ENCODE measurements at regions not wholly inside any gene's neighbourhood (a gene's known extent, or its start where the extent isn't known, plus 50 kb on each side); places are given as distances from the start of the nearest gene placed in this dataset.
"Not testable (repeated sequence)": the region's sequence is repeated elsewhere in the genome, so short reads cannot be mapped to it uniquely, and the experiment has no call there.

DNA sequence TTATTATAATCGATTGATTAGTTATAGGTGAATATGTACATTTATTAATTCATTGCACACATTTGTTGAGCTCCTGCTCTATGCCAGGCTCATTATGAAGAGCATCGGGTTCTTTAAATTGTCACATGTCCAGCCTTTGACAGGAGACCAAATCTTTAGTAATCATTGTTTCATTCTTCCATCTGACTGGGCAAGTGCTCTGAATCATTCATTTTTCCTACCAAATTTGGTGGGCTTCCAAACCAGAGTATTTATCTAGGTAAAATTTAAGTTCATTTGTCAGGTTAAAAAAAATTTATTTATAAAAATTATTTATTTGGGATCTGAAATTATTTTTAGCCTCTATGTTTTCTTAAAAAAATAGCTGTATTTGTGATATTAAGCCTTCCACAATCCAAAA lies 404.9 kb upstream of the MMS22L start:
- DNase-seq (ENCODE audit: low read depth in 2 of 2), result no peak

DNA sequence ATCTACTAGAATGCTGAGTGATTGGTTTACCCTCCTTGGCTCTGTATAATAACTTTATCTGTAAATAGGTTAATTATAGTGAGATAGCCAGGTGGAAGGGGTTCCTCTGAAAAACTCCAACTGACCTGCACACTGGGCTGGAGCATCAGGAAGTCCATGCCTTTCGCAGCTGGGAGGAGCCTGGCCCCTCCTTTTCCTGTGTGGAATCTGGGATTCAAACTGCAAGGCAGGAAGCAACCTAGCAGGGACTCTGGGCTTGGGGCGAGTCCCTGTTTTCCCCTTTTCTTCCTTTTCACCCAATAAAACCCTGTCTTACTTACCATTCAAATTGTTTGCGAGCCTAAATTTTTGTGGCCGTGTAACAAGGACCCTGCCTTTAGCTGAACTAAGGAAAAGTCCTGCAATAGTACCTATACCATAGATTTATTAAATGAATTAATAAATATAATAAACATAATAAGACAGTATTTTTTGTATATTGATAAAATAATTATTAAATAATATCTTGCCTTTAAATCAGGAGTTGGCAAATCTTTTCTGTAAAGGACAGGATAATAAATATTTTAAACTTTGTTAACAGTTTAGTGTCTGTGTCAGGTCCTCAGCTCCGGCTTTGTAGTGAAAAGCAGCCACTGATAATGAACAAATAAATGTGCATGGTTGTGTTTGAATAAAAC lies 406.2 kb upstream of the MMS22L start:
- no peak for DNase-seq (ENCODE audit: low read depth in 2 of 2)

DNA sequence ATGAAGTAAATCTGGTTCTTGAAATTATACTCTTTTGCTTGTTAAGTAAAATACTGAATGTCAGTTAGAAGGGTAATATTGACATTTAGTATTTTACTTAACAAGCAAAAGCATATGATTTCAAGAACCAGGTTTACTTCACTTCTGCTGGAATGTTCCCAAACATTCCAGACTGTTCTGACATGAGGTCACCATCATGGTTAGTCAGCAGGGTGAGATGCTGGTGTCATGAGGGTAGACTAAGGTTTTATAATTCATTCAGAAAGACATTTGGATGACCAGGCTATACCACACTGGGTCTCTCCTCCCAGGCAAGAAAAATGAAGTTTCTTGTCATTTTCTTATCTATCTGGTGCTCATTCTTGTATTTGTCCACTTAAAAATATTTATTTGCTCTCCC lies 414.4 kb upstream of the MMS22L start:
- no peak for DNase-seq (ENCODE audit: low read depth in 2 of 2)

DNA sequence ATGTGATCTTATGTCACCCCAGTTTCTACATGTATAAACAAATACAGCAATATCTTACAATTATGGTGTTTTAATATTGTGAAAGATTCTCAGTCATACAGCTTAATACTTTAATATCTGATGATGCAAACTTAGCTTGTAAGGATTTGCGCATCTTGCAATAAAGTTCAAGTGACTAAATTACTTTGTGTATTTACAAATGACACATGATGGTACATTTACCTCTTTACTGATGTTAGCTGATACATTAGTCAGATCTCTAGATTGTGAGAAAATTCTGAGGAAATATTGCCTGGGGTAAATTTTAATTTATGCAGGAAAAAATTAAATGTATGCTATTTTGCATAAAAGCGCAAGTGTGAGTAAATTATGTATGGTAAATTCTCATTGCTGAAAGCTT lies 418.8 kb upstream of the MMS22L start:
- no peak for DNase-seq (ENCODE audit: low read depth in 2 of 2)

DNA sequence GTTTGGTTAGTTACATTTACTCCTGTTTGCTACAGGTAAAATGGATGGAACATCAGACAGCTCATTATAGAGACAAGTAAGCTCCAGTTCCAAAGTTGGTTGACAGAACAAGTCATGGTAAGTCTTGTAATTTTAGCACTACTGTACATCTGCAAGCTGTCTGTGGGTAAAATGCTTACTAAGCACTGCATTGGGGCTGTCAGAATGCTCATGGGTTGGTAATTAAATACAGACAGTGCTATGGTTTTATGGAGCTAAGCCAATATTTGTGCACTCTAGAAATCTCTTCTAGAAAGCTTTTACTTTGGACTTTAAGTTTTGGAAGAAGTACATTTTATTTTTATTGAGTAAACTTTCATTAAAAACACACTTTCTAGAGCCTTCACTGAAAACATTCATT lies 419.2 kb upstream of the MMS22L start:
- no peak for DNase-seq (ENCODE audit: low read depth in 2 of 2)

DNA sequence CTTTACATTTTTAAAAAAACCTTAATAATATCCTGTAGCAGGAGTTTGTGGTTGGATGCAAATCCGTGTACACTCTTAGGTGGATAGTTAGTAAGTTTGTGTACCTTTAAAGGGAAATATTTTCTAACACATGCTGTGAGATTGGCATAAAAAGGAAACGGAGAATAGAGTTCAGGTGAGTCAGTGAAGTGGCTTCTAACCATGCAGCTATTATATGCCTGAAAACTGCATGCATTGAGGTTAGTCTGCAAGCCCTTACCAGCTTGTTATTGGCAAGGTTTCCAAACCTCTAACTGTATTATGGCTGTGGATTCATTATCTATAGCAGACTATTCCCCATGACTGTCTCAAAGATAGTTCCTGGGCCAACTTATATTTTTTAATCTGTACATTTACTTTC lies 420.6 kb upstream of the MMS22L start:
- DNase-seq (ENCODE audit: low read depth in 2 of 2), result no peak

DNA sequence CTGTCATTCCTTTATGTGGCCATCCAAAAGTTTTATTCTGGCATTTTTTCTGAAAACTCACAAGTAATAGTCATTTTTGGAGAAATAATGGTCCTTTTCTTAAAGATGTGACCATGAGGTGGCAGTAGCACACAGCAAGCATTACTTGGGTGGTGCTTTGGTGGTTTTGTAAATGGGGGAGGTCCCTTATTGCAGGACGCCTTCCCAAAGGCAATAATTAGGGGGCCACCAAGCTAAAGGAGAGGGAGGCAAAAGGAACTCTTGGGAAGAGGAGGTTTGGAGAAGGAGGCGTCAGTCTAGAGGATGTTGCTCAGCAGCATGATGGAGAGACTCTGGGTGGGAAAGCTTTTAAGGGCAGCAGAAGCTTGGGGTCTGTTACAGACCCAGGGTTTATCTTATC lies 422.6 kb upstream of the MMS22L start:
- DNase-seq (ENCODE audit: low read depth in 2 of 2), result no peak

DNA sequence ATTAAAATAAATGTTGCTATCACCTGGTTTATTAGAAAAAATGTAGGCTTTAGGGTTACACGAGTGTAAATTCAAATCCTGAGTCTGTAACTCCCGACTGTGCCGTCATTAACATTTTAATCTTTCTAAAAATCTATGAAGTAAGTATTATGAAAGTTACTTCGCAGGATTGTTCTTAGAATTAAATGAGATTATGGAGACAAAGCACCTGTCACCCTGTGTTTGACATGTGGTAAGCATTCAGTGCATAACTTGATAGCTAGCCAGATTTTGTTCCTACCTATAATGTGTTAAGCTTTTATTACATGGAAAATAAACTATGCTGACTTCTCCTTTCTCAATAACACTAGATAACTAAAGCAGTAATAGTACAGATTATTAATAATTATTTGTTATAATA lies 429.7 kb upstream of the MMS22L start:
- no peak for DNase-seq (ENCODE audit: low read depth in 2 of 2)

DNA sequence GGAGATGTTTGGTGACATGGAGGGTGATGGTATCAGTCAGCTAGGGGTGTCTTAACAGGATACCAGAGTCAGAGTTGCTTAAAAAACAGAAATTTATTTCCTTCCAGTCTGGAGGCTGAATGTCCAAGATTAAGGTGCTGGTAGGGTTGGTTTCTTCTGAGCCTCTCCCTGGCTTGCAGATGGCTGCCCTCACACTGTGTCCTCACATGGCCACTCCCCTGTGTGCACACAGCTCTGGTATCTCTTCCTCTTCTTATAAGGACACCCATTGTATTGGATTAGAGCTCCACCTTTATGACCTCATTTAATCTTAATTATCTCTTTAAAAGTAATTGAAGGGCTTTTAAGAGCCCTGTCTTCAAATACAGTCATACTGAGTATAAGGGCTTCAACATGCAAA lies 431.8 kb upstream of the MMS22L start:
- no peak for DNase-seq (ENCODE audit: low read depth in 2 of 2)

DNA sequence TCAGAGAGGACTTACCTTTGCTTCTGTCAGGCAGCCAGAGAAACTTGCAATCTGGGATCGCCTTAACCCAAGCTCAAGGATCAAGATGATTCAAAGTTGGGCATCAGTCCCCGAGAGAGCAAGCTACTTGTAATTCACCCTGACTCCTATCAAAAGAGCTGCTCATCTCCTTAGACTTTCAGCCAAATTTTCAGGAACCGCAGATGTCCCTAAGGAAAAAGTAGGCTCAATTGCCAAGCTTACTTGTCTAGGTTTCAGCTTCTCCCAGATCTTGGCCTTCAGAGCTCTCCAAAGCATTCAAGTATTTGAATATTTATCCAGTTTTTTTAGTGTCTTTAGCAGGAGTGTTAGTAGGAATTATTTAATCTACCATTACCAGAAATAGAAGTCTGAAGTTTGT lies 434.1 kb upstream of the MMS22L start:
- DNase-seq (ENCODE audit: low read depth in 2 of 2), result no peak

DNA sequence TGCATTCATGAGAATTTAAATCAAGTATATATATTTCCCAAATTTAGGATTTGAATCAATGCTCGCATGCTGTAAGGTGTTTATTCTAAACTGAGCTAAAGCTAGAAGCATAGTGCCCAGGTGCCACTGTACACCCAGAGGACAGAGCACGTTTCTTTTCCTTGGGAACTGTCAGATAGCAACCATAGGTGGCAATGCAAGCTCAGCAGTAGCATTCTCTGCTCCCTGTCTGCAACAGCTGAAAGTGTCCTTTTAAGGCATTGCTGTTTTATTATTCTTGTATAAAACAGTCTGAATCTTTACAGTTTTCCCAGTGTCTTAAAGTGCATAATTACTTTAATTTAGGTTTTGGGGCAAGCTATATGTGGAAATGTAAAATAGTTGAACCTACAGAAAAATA lies 443.4 kb upstream of the MMS22L start:
- no peak for DNase-seq (ENCODE audit: low read depth in 2 of 2)

DNA sequence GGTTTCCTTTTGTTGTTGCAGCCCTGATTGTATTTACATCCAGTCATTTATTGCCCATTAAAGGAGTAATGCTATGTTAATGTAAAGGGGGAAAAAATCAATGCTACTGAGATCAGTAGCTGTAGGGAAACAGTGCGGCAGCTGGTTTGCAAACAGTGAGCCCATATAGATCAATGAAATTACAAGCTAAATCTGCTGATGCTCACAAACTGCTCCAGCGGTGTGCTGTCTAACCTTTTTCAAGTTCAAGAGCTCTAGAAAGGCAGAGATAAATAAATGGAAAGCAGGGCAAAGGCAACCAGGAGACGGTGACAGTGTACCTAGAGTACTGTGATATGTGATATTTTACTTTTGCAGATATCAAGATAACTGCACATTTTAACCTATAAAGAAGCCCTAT lies 449.0 kb upstream of the MMS22L start:
- DNase-seq (ENCODE audit: low read depth in 2 of 2), result no peak

DNA sequence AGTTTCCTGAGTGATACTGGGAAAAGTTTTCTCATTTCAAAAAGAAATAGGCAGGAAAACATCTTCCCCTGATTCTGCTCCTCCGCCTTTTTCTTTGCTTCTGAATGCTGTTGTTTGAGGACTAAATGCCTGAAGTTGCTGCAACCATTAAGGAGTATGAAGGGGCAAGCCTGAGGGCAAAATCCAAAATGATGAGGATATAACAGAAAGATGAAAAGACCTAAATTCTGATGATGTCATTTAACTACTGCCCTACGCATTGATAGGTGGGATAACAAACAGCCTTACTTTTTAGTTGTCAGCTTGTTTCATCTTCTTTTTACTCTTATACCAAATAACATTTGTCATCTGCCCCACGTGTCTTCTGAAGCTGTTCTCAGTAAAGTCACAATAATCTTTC lies 474.6 kb upstream of the MMS22L start:
- no peak for DNase-seq (ENCODE audit: low read depth in 2 of 2)

DNA sequence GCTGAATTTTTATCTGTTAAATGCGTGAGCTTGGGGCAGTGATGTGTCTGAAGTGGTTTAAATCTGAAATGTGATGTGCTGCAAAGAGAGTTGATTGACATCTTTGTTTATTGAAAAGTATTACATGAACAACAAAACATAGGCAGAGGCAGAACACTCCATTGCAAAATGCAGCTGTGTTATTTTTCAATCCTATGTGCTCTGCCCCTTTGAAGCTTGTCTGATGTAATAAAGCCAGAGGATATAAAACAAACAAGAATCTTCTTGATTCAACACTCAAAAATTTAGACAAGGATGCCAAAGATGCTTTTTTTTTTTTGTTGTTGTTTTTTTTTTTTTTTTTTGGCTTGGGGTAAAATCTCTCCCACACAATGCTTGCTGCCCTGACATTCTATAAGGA lies 482.4 kb upstream of the MMS22L start:
- DNase-seq (ENCODE audit: low read depth in 2 of 2), result no peak

DNA sequence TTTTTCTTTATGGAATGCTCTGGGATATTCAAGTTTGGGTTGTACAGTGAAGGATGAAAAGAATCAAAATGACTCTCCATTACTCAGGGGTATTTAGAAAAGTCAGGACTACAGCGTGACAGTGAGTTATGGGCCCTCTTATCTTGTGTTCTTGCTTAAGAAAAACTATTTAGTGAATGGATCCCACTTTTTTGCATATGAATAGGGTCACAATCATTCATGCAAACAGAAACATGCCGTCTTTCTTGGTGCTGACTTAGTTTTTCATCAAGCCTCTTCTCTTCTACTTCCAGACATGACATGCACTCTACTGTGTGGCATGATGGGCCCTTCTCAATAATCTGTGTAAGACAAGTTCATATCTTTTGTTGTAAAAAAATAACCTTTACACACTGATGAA lies 488.4 kb upstream of the MMS22L start:
- no peak for DNase-seq (ENCODE audit: low read depth in 2 of 2)

DNA sequence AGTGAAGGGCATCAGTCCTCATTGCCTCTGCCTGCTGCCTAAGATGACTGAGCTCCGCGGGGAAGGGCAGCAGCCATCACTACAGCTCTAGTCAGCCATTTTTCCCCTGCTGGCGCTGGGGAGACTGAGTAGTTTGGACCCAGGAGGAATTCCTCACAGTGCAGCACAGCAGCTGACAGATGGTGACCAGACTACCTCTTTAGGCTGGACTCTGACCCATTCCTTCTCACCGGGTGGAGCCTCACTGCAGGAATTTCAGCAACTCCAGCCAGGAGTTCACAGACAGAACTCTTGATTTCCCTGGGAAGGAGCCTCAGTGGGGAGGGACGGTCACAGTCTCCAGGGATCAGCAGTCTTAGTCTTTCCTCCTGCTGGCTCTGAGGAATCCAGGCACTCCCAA lies 492.0 kb upstream of the MMS22L start:
- DNase-seq (ENCODE audit: low read depth in 2 of 2), result no peak

DNA sequence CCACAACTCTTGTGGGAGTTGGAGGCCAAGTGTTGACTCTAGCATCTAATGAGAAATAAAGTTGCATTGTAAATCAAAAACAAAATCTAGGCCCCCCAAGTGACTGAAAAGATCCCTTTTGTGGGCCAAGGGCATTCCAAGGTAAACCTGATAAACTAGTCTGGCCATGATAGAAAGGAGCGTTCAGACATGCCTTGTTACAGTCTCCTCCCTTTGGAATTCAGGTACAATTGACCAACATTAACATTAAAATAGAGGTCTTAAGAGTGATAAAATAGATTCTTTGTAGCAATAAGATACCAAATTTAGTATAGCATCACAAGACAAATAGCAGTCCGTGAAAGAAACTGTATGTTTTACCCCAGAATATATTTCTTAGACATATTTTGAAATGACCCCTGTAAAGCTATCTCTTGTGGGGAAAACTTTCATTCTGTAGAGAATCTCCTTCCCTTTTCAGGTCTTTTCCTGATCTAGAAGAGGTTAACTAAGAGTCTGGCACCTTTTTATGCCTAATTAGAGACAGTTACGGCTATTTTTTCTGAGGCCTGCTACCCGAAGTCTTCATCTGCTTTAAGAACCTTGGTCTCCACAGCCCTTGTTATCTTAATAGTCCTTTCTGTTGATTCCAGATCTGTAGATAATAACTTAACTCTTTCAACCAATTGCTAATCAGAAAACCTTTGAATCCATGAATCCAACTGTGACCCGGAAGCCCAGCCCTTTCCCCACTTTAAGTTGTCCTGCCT lies 495.4 kb upstream of the MMS22L start:
- no peak for DNase-seq (ENCODE audit: low read depth in 2 of 2)

DNA sequence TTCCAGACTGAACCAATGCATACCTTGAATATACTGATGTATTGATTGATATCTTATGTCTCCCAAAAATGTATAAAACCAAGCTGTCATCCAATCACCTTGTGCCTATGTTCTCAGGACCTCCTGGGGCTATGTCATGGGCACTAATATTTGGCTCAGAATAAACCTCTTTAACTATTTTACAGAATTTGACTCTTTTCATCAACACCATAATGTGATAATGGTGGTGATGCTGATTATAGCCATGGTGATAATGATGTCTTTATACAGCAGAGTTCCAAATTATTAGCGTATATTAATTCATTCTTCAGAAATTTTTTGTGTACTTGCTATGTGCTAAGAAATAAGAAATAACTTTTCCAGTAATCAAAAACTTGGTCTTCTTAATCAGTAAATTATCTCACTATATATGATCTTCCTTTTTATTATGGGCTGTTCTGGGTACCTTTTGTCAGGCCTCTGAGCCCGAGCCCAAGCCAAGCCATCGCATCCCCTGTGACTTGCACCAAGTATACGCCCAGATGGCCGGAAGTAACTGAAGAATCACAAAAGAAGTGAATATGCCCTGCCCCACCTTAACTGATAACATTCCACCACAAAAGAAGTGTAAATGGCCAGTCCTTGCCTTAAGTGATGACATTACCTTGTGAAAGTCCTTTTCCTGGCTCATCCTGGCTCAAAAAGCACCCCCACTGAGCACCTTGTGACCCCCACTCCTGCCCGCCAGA lies 496.2 kb upstream of the MMS22L start:
- DNase-seq (ENCODE audit: low read depth in 2 of 2), result not testable (repeated sequence)

DNA sequence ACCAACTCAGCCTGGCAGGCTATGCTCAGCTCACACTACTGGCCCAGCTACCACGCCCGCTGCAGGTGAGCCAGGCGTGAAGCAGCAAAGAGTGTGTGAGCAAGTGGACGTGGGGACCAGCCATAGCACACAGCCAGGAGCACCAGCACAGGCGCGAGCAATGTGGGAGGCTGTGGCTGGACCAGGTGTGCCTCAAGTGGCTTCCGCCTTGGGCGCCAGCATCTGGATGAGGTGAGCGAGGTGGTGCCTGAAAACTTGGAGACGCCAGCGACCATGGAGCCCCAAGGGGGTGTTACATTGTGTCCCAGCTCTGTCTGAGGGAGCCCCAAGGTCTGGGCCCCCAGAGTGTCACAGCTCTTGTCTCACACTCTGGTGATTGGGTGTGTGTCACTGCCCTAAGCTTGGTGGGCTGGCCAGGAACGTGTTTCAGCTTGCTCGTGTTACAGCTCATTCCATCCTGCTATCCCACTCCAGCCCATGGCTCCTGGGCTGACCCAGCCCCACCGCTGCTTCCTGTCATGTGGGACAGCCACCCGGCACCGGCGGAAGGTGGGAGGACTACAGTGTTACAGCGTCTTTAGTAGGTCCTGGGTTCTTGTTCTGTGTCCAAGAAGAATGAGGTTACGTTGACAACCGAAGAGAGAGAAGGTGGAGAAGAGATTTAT lies 508.0 kb upstream of the MMS22L start:
- DNase-seq (ENCODE audit: low read depth in 2 of 2), result no peak

DNA sequence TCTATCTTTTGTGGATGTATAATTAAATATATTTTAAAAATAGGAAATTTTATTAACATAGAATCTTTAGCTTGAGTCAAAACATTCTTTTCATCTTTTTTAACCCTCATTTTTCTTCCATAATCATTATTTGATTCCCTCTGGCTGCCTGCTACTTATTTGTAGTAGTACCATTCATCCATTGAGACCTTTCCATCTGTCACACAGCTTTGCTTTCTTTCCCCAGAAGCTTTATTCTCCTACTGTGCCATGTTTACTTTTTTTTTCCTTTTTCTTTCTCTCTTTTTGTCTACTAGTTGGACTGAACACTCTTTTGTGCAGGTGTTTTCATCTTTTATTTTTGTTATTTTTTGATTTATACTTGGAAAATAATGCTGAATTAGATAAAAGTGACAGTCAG lies 522.6 kb upstream of the MMS22L start:
- no peak for DNase-seq (ENCODE audit: low read depth in 2 of 2)

DNA sequence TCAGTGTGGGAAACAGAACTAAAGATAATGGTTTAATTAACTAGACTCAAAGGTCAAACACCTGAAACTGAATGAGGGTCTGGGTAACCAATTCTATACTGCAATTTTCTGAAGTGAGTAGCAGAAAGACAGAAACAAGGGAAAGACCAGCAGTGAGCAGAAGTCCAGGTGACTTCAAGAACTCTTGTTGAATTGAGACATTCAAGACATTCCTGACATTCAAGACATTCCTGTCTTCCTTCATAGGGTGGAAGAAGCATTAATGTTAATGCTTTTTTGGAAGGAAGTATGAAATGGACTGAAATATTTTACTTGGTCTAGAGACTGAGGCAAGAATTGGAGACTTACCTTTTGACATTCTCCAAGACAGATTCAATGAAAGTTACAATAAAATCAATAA lies 529.9 kb upstream of the MMS22L start:
- no peak for DNase-seq (ENCODE audit: low read depth in 2 of 2)

DNA sequence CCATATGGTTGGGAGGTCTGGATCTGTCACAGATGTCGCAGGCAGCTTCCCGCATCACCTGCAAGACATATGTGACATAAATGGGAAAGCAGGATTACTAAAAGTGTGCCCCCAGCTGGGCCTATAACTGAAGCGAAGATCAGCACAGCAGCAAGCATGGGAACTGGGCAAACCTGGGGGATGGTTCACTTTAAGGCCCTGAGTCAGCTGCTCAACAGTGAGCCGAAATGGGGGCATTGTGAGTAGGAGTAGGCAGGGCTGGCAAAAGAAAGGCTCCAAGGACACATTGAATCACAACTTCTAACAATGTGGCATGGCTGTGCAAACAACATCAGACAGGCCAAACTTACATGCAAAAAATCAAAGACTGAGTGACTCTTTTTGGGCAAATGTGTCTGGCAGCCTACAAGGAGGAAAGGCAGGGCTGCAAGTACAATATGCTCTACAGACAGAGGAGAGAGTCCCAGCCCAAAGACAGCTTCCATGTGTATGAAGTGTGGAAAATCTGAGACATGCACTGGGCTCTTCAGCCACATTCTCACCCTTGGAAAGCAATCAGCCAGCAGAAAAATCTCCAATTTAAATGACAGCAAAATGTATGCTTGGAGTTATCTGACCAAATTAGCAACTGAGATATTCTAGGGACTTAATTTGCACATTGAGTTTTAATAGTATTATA lies 531.0 kb upstream of the MMS22L start:
- no peak for DNase-seq (ENCODE audit: low read depth in 2 of 2)
